Endothelial cell of umbilical vein (primary cell): ENCODE measurements at regions not wholly inside any gene's neighbourhood (a gene's known extent, or its start where the extent isn't known, plus 50 kb on each side); places are given as distances from the start of the nearest gene placed in this dataset.

Source experiments
- BruUV-seq: library from RNA; stranded (reverse); fragments of 400-500 nt; replicated peaks from 2 replicates; lab custom pipeline; 2021; lab: Mats Ljungman, UMichigan
- CTCF ChIA-PET: fragments of 300-600, 350-600 bp; sonication (Branson Sonifier 250); formaldehyde crosslinking; loops from one replicate; lab custom pipeline; 2021; ENCODE audit warnings: antibody characterized with exemption, inconsistent platforms; lab: Charles Lee
- POLR2A ChIA-PET: fragments of 300-600, 350-600 bp; sonication (Branson Sonifier 250); formaldehyde crosslinking; loops from one replicate; lab custom pipeline; 2021; ENCODE audit warnings: antibody characterized with exemption, inconsistent platforms; lab: Charles Lee
- DNase-seq: peaks from one replicate; pipeline ENCODE4 v3.0.0-alpha.2; 2011; ENCODE audit warnings: low read depth, low spot score
- FAIRE-seq: peaks from 2 replicates; lab custom pipeline; 2011; peaks lifted over from hg19 to GRCh38; lab: Jason Lieb, UNC
- H2AFZ ChIP-seq: 2 replicates; pipeline ENCODE4 v1.6.0; 2012; ENCODE audit warnings: low read depth, low read length, control low read depth, inconsistent platforms
- H3K27ac ChIP-seq: 2 replicates; pipeline ENCODE4 v1.5.1; 2011; ENCODE audit warnings: low read depth, mild to moderate bottlenecking, control low read depth, low read length, moderate library complexity; ENCODE audit not compliant: insufficient read depth
- H3K27me3 ChIP-seq, 2 experiments: 2 replicates each; pipeline versions ENCODE4 v1.6.0 to v1.6.1; 2011; ENCODE audit warnings: low read length in 2 of 2, mixed read lengths in 1 of 2; ENCODE audit not compliant: control insufficient read depth in 2 of 2, insufficient read depth in 2 of 2
- H3K36me3 ChIP-seq, 2 experiments: 2 replicates in 1 of 2; 3 replicates in 1 of 2; pipeline ENCODE4 v1.5.1; 2011; ENCODE audit warnings: low read length in 2 of 2, mild to moderate bottlenecking in 1 of 2, moderate library complexity in 1 of 2; ENCODE audit not compliant: control insufficient read depth in 2 of 2, insufficient read depth in 2 of 2; ENCODE audit errors: extremely low read depth in 1 of 2
- H3K4me1 ChIP-seq: 3 replicates; pipeline ENCODE4 v1.5.1; 2011; ENCODE audit warnings: mild to moderate bottlenecking, low read length; ENCODE audit not compliant: control insufficient read depth, insufficient read depth; ENCODE audit errors: extremely low read depth
- H3K4me2 ChIP-seq: 2 replicates; pipeline ENCODE4 v1.6.1; 2011; ENCODE audit warnings: low read length, control low read depth, mixed read lengths; ENCODE audit not compliant: insufficient read depth
- H3K4me3 ChIP-seq, 3 experiments: fragments of 200-600 bp in 1 of 3; sonication (generic), shearing (Covaris generic) in 1 of 3; replicated peaks in 1 of 3; 2 replicates each; pipeline ENCODE4 v1.5.1; 2011 to 2016; ENCODE audit warnings: control low read depth in 3 of 3, low read length in 3 of 3, mild to moderate bottlenecking in 2 of 3, inconsistent platforms in 1 of 3, low read depth in 1 of 3, moderate library complexity in 1 of 3; ENCODE audit not compliant: insufficient read depth in 1 of 3
- H3K79me2 ChIP-seq: 2 replicates; pipeline ENCODE4 v1.6.0; 2012; ENCODE audit warnings: low read length, inconsistent platforms; ENCODE audit not compliant: control insufficient read depth, insufficient read depth
- H3K9ac ChIP-seq: replicated peaks from 2 replicates; pipeline ENCODE3; 2011; ENCODE audit warnings: low read length, control low read depth; ENCODE audit not compliant: insufficient read depth; ENCODE audit errors: extremely low read depth
- H3K9me1 ChIP-seq: replicated peaks from 3 replicates; pipeline ENCODE4 v1.6.0; 2011; ENCODE audit warnings: mild to moderate bottlenecking, low read length; ENCODE audit not compliant: control insufficient read depth, insufficient read depth; ENCODE audit errors: extremely low read depth
- H3K9me3 ChIP-seq: replicated peaks from 2 replicates; pipeline ENCODE4 v1.5.1; 2012; ENCODE audit warnings: low read length, inconsistent platforms; ENCODE audit not compliant: control insufficient read depth, insufficient read depth
- H4K20me1 ChIP-seq: replicated peaks from 2 replicates; pipeline ENCODE3; 2011; ENCODE audit warnings: mild to moderate bottlenecking, low read length; ENCODE audit not compliant: control insufficient read depth, insufficient read depth; ENCODE audit errors: extremely low read depth
- CTCF ChIP-seq, 2 donors: IDR thresholded peaks; 1 replicate in 1 of 2; 2 replicates in 1 of 2; pipeline ENCODE4 v1.5.1; 2011; ENCODE audit warnings: low read length in 2 of 2, mild to moderate bottlenecking in 2 of 2, moderate library complexity in 2 of 2, control low read depth in 1 of 2, inconsistent platforms in 1 of 2, low read depth in 1 of 2; ENCODE audit not compliant: insufficient read depth in 1 of 2; ENCODE audit errors: extremely low read depth in 1 of 2
- EZH2 ChIP-seq: IDR thresholded peaks from 2 replicates; pipeline ENCODE4 v1.6.1; 2012; ENCODE audit warnings: borderline replicate concordance, low read depth, mild to moderate bottlenecking, moderate library complexity, low read length, inconsistent platforms; ENCODE audit not compliant: severe bottlenecking
- FOS ChIP-seq: IDR thresholded peaks from 2 replicates; pipeline ENCODE4 v1.6.1; 2011; ENCODE audit warnings: mild to moderate bottlenecking, low read length, moderate library complexity, borderline replicate concordance; ENCODE audit not compliant: insufficient read depth
- GATA2 ChIP-seq: IDR thresholded peaks from 2 replicates; pipeline ENCODE4 v1.7.0; 2011; ENCODE audit warnings: low read depth, mild to moderate bottlenecking, moderate library complexity, mixed read lengths, low read length; ENCODE audit not compliant: insufficient read length, insufficient read depth
- JUN ChIP-seq: IDR thresholded peaks from 2 replicates; pipeline ENCODE4 v1.6.1; 2011; ENCODE audit warnings: borderline replicate concordance, low read depth; ENCODE audit not compliant: insufficient read length, insufficient read depth
- MYC ChIP-seq: IDR thresholded peaks from one replicate; pipeline ENCODE4 v1.6.1; 2011; ENCODE audit warnings: mild to moderate bottlenecking, low read depth, low read length
- POLR2A ChIP-seq: IDR thresholded peaks from 2 replicates; pipeline ENCODE4 v1.6.1; 2012; ENCODE audit warnings: low read depth, mild to moderate bottlenecking, control low read depth, low read length
- POLR2AphosphoS5 ChIP-seq: IDR thresholded peaks from 2 replicates; pipeline ENCODE4 v1.6.1; 2012; ENCODE audit warnings: low read depth, mild to moderate bottlenecking, control low read depth, low read length, moderate library complexity; ENCODE audit not compliant: insufficient read depth
- dilution Hi-C: fragments of 300-500 bp; cut with MboI; formaldehyde crosslinking; loops from one replicate; pipeline ENCODE4 v1.15.0; 2019; ENCODE audit warnings: low sequenced_read_pairs; ENCODE audit not compliant: extremely low pct_ligation_motif_present
- intact Hi-C: fragments of 100-400 bp; cut with micrococcal nuclease; formaldehyde crosslinking; loops from one replicate; pipeline ENCODE4 v1.10.0; 2022
- TF ChIP-seq, protein P1 (sequence below): IDR thresholded peaks from 2 replicates; pipeline ENCODE4 v1.6.1; 2011; ENCODE audit not compliant: insufficient read depth, insufficient read length

DNA sequence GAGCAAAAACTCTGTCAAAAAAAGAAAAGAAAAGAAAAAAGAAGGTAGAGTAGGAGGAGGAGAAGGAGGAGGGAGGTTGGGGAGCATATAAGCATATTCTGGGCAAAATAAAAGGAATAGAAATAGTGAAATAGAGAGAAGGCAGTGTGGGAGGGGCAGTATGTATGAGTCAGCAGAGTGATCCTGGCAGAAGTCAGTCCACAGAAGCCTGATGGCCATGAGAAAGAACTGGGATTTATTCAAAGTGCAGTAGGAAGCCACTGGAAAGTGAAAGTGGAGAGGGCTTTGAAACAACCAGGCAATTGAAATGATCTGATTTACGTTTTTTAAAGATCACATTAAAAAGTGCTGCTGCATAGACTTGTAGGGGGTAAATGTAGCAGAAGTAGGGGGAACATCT, 368.6 kb upstream of the USP15 start:
- Histone ChIP-seq H2AFZ (no peak overlapping the region), H3K4me2 (no peak overlapping the region), H3K79me2 (no peaks in the 10 kb centered on the region), H3K4me1 (no peaks in the 10 kb centered on the region), H3K4me3 (no peak overlapping the region), H3K9ac (no peak overlapping the region), H3K9me1 (no peaks in the 10 kb centered on the region), H3K36me3 (no peaks in the 10 kb centered on the region), H3K27me3 (no peaks in the 10 kb centered on the region), H3K27ac (no peak overlapping the region), H4K20me1 (no peaks in the 10 kb centered on the region), H3K9me3 (no peaks in the 10 kb centered on the region)
- intact Hi-C loops (no loop called here), dilution Hi-C loops (no loop called here)
- no peak for DNase-seq
- no peak for TF ChIP-seq GATA2
- no peak for TF ChIP-seq POLR2A
- no peak for TF ChIP-seq POLR2AphosphoS5
- no TSS peak for BruUV-seq
- ChIA-PET POLR2A (no interaction called here), CTCF (no interaction called here)
- FAIRE-seq: no peak

DNA sequence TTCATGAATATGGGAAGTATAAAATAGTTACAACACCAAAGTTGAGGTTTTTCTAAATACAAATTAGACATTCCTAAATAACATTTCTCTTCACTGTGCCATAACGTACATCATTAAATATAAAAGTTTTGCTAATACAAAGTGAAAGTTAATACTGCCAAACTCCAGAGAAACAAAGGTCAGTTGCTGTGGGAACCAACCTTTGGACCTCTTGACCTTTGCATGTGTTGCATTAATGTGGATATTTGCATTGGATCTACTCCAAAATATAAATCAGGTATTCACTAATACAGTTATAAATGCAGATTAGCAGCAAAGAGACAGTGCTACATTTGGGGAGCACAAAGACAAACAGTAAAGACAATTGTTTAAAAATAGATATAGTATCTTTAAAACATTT, 366.0 kb upstream of the USP15 start:
- no peak overlapping the region for H3K4me2 ChIP-seq
- H3K4me3 ChIP-seq: no peak overlapping the region
- ChIA-PET CTCF (no interaction called here), POLR2A (no interaction called here)
- no peak overlapping the region for H3K27ac ChIP-seq
- FAIRE-seq (no peak), DNase-seq (no peak)
- H3K27me3 ChIP-seq: no peaks in the 10 kb centered on the region
- no peaks in the 10 kb centered on the region for H3K9me1 ChIP-seq
- H3K4me1 ChIP-seq: no peaks in the 10 kb centered on the region
- no peaks in the 10 kb centered on the region for H3K36me3 ChIP-seq
- intact Hi-C loops (no loop called here), dilution Hi-C loops (no loop called here)
- BruUV-seq: no TSS peak
- H2AFZ ChIP-seq: no peak overlapping the region
- no peak overlapping the region for H3K9ac ChIP-seq
- H4K20me1 ChIP-seq: no peaks in the 10 kb centered on the region
- H3K9me3 ChIP-seq: no peaks in the 10 kb centered on the region
- TF ChIP-seq, protein P1, sequence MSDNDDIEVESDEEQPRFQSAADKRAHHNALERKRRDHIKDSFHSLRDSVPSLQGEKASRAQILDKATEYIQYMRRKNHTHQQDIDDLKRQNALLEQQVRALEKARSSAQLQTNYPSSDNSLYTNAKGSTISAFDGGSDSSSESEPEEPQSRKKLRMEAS: no peak
- no peak for TF ChIP-seq FOS
- no peak for TF ChIP-seq CTCF (IDR thresholded peaks at IDR 0.05; ENCODE audit: extremely low read depth in 1 of 2, insufficient read depth in 1 of 2, low read depth in 1 of 2, low read length in 2 of 2)
- no peak for TF ChIP-seq GATA2
- TF ChIP-seq JUN: no peak
- no peak for TF ChIP-seq MYC
- TF ChIP-seq EZH2: no peak
- TF ChIP-seq POLR2AphosphoS5: no peak
- TF ChIP-seq POLR2A: no peak
- no peaks in the 10 kb centered on the region for H3K79me2 ChIP-seq
